ENCODE measurements at regions not wholly inside any gene's neighbourhood (a gene's known extent, or its start where the extent isn't known, plus 50 kb on each side); places are given as distances from the start of the nearest gene placed in this dataset.

DNA sequence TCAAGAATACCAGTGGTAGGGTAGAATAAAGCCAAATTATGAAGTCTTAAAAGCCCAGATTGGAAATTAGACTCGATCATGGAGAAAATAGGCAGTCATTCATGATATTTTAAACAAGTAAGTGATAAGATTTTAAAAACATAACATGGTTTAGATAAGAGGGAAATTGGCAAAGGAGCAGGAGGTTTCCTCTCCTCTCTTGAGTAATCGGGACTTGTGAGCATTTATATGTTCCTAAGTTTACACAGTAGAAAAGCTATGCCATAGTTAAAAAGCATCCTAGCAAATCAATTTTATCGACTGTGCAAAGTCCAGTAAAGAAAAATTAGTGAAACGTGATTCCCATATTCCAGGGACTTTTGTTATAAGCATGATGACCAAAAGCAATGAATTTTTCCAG is 313.2 kb downstream of the AHR start:
- DNase-seq, result no peak

DNA sequence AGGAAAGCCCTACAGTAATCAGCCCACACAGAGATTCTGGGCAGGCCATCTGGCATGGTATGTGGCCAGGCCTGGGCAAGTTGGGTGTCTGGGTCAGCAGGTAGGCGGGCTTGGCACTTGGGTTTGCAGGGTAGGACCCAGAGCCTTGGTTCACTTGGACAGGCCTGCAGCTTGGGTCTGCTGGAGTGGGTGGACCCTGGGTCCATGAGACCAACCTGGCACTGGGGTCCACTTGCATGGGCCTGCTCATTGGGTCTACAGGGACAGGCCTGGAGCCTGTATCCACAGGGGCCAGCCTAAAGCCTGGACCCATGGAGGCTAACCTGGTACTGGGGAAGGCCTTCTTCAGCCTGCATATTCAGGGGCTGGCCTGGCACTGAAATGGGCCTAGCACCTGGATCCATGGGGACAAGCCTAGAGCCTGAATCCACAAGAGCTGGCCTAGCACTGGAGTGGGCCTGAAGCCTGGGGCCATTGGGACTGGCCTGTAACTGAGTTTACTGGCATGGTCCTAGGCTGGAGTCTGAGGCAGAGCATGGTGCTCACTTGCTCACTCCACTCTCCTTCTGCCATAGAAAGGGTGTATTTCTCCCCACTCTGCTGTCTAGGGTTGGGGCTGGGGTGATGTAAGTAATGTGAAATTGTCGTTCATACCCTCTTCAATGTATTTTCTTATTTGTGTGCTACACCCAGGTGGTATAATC is 315.0 kb downstream of the AHR start:
- no peak for DNase-seq

DNA sequence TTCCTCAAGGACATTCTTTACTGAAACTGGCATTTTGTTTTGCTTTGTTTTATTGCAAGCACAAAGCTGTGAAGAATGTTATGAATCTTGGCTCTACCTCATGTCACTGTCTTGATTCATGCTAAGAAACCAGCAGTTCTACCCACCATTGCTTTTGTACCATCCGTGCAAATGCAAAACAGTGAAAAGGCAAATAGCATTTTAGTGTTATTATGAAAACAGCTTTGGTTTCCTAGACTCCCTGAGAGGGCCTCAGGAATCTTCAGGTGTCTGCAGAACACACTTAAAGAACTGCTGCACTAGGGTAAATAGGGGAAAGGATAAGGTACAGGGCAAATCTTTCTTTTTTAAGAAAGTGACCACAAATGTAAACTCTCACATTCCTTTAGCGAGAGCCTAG is 318.9 kb downstream of the AHR start:
- DNase-seq, result no peak

DNA sequence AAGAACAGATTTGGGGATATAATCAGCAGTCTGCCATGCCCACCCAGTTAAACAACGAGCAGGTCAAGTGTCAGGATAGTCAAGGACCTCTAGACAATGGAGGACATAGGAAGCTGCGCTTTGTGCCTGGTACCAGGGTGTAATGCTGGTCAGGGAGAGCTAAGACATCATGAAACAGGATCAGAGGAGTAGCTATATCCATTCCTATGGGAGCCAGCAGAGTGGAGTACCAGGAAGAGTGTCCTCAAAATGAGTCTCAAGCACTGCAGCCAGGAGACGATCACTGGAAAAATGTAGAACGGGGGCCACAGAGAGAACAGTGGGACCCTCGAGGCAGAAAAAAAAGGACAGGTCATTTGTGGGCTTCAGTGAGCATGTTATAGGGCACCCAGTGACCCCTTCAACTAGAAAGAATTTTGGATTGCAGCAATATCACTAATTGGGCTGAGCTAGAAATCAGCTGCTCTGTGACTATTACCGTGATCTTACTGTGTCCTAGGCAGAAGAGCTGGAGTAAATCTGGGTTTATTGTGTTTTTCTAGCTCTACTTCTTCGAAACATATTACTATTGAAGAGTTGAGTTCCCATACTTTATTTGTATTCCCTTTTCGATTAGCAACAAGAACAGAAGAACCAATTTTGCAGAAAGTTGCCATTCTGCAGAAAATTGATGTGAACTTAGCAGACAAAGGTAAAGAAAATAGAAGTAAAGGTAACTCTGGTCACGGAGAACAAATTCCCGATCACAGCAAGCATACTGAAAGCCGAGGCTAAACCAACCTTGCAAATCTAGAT is 319.6 kb downstream of the AHR start:
- no peak for DNase-seq

DNA sequence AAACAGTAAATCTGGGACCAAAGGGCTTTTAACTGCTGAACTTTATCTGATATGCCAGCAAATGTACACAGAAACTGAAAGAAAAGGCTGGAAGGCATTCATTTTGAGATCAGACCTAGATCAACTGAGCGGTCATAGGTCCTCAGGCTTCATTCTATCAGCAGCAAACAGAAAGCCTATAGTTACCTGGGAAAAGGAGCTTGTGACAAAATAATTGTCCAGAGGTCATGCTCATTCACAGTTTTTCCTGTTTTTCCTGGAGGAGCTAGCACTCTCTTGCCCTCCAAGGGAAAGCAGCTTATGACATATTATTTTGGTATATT is 320.2 kb downstream of the AHR start:
- DNase-seq, result no peak

DNA sequence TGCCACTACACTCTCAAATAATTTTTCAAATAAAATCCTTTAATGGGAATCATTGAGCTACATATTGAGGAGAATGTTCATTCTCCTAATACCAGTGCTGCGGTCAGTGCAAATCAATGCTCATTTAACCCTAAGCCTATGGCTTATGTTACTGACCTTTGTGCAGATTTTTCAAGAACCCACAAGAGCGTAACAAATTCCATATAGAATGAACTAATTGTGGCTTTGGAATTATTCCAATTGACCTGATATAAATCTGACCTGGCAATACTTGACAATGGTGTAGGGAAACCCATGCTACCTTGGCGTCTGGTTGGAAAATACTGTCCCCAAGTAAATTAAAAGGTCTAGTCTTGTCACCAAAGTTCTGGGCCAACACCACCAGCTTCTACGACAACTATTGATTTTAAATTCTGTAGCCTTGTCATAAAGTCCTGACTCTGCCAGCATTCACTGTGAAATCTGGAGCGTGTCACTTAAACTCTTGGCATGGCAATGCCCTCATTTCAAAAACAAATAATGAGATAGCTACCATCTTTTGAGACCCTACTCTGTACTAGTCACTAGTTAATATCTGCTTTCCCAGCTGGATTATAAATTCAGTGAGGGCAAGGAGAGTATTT is 320.9 kb downstream of the AHR start:
- DNase-seq, result no peak

DNA sequence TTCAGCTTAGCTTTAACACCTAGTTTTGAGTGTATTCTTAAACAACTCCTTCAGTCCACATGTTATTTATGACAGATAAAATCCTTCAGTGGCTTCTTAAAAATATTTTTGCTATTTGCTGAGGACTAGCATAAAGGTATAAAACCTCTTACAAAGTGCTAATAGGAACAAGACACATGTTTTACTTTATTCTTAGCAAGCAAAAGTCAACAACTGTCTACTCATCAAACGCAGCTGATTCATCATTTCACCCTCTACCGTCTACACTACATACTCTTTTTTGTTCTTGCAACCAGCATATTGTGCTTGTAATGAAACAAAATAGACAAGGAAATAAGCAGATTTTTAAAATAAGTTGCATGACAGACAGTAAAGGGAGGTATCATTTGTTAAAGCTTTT is 319.7 kb downstream of the SNX13 start:
- no peak for DNase-seq

DNA sequence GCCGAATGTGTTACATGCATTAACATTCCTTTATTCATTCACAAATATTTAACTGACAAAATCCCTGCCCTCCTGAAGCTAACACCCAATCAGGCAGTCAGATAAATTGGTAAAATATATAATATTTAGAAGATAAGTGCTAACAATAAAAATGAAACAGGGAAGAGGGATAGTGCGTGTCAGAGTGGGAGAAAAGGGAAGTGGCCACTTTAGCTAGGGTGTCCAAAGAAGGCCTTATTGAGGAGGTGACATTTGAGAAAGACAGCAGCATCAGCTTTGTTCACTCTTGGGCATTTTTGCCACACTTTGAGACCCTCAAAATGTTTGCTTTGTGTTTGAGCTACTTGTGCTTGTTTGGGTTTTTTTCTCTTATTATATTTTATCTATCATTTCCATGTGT is 317.8 kb downstream of the SNX13 start:
- DNase-seq, result no peak

DNA sequence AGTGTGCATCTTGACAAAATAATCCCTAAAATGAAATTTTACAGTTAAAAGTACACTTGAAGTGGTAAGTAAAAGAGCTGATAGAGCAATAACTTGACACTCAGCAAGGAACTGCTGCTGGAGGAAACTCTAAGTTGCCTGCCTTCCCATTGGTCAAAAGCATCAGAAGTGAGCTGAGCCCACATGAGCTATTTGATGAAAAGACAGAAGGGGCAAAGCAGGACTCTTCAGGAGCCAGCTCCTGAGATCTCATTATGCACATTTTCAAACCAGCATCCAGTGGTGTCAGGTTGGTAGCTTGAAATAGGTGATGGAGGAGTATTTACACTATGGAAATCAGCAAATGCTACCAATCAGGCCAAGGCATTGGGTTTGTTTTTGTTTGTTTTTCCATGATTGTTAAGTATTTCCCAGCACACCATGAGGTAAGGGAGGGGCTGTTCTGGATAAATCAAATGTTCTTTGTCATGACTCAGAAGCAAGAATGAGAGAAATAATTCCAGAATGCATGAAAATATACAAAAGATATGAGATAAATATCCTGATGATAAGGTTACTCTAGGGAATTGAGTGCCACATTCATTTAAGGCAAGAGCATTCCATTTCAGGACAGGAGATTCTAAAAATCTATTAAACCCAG is 316.6 kb downstream of the SNX13 start:
- DNase-seq, result peak; percentile 53

DNA sequence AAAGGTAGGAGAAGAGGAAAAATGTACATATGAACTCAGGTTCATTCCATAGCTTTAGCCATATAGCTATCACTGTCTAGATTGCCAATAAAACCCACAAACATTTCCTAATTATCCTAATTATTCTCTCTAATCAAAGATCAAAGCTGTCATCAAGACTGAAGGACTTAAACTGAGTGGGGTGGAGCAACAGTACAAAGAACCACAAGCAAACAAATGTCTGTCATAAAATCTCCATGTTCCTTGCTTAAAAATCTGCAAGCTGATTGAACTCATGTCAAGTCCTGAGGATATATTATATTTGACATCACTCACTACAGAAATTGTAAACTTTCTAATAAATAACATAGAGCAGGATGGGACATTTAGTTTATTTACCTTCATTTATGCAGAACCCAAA is 315.9 kb downstream of the SNX13 start:
- no peak for DNase-seq

DNA sequence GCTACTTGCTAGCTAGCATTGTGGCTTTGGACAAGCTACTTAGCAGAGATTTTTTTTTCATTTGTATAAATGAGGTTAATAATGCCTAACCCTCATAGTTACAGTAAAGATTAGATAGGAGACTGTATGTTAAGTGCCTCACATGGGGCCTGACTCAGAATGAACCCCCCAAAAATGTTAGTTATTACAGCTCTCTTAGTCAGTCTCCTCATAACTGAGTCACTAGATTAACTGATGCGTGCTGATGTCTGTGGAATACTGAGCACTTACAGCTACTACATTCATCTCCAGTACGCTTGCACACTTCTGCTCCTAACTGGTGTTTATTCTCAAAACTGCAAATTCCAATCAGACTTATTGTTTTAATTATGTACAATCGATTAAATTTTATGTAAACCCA is 315.3 kb downstream of the SNX13 start:
- peak; percentile 88 for DNase-seq

DNA sequence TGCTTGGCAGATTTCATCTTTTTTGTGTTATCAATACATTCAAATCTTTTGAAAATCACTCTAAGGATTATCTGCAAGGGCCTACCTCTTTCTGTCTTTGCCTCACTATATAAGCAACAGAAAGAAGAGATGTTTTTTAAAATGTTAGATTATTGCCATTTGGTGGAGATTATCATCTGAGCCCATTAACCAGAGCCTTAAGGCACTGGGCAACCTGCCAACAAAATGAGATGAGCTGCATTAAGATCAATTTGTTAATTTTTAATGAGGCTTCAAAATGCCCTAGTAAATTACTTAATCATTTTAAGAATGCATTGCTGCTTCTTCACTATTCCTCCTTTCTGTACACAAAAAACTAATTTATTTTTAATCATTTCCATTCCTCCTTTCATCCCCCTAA is 314.1 kb downstream of the SNX13 start:
- peak; percentile 32 for DNase-seq

DNA sequence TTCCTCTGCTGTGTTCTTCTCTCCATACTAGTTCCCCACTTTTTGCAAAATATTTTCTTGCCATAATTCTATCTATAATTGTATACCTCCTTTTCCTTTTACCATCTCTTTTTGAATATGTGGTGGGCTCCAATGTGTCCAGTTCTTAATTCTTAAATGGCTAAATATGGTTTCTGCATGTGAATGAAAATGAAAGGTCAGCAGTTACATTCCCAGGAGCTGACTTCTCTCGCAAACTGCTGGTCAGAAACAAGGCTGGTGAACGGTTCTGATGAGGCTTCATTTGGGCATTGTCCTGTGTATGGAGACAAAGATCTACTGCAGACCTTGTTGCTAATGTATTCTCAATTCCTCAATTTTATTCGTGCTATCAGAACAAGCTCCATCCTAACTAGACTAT is 309.2 kb downstream of the SNX13 start:
- DNase-seq, result no peak

DNA sequence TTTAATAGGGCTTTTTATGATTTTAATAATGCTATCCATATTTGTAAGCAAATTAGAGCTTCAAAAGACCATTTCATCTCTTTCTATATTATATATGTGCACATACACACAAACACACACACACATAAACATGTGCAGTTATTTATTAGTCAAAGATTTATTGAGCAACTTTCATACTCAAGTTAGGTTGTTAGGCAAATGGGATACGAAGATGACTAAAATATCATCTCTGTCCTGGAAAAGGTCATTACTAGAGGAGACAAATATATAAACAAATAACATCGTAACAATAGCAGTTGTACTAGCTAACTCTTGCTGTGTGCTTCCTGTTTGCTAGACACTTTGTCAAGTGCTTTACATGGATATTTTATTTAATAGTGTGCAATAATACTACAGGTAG is 307.9 kb downstream of the SNX13 start:
- DNase-seq, result no peak

DNA sequence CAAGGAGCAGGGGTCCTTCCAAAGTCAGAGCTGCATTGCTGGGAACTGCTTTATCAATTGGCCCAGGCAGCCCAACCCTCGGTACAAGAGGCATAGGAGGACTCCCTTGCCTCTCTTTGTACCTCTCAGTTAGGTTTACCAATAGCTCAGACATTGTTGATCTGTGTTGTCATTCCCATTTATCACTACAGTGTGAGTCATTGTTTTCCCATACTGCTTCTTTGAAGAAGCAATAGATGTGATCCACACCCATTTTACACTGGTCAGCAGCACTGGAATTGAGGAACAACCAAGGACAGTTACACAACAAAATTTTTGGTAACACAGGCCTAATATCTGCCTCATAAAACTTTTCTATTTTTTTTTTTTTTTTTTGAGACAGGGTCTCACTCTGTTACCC is 307.2 kb downstream of the SNX13 start:
- DNase-seq, result peak; percentile 67

DNA sequence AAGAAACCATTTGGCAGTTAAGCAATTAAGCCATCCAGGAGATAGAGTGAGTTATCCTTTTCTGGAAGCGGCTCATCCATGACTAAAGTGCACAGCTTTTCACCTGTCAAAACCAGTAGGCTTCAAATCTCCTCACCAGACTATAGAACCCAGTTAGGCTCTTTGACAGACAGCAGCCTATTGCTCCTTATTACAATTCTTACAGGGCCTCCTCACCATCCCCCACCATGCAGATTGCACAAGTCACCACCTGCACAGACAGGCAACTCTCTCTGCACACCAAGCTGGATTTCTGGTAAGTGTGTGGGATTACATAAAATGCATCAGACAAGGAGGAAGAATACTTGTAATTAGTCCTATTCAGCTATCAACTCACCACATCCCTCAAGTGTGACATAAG is 301.6 kb downstream of the SNX13 start:
- no peak for DNase-seq

DNA sequence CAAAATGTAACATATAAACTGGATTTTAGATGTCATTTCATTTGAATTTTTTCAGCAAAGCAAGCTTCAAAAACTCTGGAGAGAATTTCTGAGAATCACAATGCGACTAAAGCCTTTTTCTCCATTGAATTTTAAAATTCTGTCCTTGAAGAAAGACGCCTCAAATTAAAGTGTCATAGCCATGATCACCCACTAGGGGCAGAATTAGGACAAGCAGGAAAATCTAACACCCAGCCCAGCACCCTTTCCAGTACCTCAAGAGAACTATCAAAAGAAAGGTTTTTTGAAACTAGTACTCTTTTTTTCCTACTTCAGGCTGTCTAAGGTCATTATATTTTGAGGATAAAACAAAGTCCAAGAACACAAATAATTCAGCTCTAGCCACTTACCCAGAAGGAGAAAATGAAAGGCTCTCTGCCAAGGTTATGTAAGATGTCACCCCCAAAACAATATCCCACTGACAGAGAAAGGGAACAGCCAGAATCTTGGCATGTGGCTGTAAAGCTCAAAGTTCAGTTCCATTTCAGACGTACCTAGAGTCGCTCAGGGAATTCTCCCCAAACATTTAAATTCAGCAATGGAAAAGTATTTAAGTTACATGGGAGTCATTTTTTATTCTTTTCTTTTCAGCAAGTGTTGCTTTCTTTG is 299.4 kb downstream of the SNX13 start:
- DNase-seq, result peak; percentile 39

DNA sequence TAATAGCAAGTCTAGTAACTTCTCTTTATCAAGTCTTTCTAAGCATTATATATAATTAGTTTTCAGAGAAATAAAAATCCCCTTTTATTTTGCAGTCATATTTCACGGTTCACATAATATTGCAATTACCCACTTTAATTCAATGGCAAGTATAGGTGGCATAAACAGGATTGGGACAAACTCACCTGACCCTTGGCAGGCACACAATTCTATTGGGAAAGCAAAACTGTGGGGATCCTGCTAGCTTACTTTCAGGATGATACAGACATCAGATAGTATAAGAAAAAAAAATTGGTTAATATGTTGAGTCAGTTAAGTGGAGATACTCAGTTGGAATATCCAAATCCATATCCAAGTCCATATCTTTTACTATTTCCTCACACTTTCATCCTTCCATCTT is 294.8 kb downstream of the SNX13 start:
- DNase-seq, result no peak

DNA sequence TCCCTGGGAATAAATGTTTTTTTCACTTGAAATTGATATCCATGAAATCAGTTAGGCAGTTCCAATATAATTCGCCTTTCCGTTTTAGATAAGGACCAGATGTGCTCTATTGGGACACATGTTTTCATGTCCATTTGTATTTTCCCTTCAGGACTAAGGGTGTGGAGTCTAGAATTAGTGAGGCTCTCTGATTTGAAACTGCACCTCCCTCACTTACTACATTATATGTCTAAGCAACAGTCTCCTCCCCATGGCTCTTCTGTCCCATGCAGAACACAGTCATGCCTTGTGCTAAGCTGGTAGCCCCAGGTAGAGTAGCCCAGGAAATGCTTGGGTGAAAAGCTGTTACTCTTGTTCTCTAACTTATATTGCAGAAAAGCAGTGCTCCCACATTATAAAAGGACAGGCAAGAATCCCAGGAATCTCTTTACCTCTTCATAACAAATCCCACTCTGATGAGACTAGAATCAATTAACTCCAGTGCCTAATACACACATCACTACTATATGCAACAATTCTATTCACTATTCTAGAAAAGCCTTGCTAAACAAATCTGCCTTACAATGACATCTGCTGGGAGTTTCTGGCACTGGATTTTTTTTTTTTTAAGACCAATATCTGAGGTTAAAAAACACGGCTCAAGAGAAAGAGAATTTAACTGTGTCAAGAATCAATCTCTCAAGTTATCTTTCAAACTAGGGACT is 293.9 kb downstream of the SNX13 start:
- peak; percentile 45 for DNase-seq

DNA sequence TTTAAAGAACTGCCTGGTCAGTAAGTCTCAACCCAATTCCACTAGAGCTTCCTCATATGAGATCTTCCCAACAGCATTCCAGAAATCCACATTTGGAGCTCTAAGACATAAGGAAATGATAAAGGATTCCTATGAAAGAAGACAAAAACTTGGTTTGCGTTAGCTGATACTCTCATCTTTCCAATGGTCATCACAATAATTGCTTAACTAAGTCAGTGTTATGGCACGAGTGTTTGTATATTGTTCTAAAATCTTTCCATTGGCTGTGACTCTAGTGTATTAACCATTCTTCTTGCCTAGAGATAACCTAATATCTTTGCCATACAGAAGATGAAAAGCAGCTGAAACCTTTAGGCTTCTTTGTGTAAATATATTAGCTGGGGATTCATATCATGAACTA is 289.0 kb downstream of the SNX13 start:
- no peak for DNase-seq

DNA sequence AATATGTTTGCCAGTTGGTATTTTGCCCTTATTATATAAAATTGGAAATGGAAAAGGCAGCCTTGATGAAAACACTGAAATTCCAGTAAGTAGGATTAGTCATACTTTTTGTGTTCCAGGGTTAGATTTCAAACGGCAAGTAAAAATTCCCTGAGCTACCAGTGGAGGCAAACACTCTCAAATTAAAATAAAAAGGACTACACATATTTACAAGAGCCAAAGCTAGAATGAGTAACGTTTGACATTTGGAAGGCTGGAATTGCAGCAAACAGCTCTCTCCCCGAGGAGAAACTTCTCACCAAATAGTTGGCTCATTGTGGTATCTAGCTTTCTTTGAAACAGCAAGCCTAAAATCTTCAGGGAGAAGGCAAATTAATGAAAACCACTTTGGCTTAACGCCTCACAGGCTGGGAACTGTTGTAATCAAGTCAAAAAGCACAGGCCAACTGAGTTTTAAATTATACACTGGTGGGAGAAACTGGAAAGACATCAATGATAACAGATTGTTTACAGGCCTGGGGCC is 288.4 kb downstream of the SNX13 start:
- DNase-seq, result peak; percentile 80

DNA sequence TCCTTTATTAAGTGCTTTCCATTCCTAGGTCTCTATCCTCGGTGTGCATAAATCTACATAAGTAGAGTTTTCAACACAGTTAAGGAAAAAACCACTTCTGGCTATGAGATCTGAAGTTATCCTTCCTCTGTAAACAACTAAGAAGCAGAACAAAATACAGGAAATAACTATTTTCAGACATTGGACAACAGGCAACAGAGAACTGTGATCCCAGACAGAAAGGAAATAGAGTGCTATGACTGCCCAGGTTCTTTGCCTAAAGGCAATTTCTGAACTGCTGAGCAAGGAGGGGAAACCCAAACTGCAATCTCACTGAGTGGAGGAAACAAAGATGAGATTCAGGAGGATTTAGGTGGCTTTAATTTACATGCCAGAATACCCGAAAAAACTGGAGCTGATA is 285.4 kb downstream of the SNX13 start:
- peak; percentile 55 for DNase-seq

DNA sequence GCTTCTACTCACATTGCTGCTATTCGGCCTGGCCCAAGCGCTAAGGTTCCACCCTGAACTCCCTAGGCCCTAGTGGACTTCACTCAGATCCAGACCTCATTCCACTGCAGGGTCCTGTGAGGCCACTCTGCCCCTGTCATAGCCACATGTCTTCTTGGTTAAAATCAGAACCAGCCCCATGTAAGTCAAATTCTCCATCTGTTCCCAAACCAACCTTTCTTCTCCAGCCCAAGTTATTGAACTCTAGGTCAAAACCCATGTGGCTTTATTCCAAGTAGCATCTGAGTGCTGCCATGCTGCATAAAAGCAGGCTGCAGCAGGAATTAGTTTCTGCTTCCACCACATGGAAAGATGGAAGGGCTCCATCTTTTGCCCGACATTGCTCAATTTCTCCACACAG is 281.2 kb downstream of the SNX13 start:
- no peak for DNase-seq

Data from EL (cell line).